ENCODE measurements at regions not wholly inside any gene's neighbourhood (a gene's known extent, or its start where the extent isn't known, plus 50 kb on each side); places are given as distances from the start of the nearest gene placed in this dataset.
"Not testable (repeated sequence)": the region's sequence is repeated elsewhere in the genome, so short reads cannot be mapped to it uniquely, and the experiment has no call there.

- in situ Hi-C loops (cut with HindIII; ENCODE audit: low sequenced_read_pairs), result not testable (repeated sequence)
Measured at GRCh38 chr18:79592684-79593083, 86.9 kb upstream of the CTDP1 start.

GRCh38 chr18:79595876-79596374 is 83.7 kb upstream of the CTDP1 start:
- in situ Hi-C loops (cut with HindIII; ENCODE audit: low sequenced_read_pairs), result no loop called here

- in situ Hi-C loops (cut with HindIII; ENCODE audit: low sequenced_read_pairs), result no loop called here
Measured at GRCh38 chr18:79596446-79597175, 83.0 kb upstream of the CTDP1 start.

GRCh38 chr18:79597176-79597830 is 82.3 kb upstream of the CTDP1 start:
- in situ Hi-C loops (cut with HindIII; ENCODE audit: low sequenced_read_pairs), result no loop called here

- in situ Hi-C loops (cut with HindIII; ENCODE audit: low sequenced_read_pairs), result no loop called here
Measured at GRCh38 chr18:79597831-79598632, 81.6 kb upstream of the CTDP1 start.

- in situ Hi-C loops (cut with HindIII; ENCODE audit: low sequenced_read_pairs), result no loop called here
Measured at GRCh38 chr18:79598633-79599175, 80.9 kb upstream of the CTDP1 start.

- in situ Hi-C loops (cut with HindIII; ENCODE audit: low sequenced_read_pairs), result no loop called here
Measured at GRCh38 chr18:79599441-79599931, 80.1 kb upstream of the CTDP1 start.

GRCh38 chr18:79600141-79600540 is 79.5 kb upstream of the CTDP1 start:
- in situ Hi-C loops (cut with HindIII; ENCODE audit: low sequenced_read_pairs), result no loop called here

- in situ Hi-C loops (cut with HindIII; ENCODE audit: low sequenced_read_pairs), result no loop called here
Measured at GRCh38 chr18:79600596-79600995, 79.0 kb upstream of the CTDP1 start.

- in situ Hi-C loops (cut with HindIII; ENCODE audit: low sequenced_read_pairs), result no loop called here
Measured at GRCh38 chr18:79601234-79601633, 78.4 kb upstream of the CTDP1 start.

GRCh38 chr18:79603321-79604204 is 76.0 kb upstream of the CTDP1 start:
- in situ Hi-C loops (cut with HindIII; ENCODE audit: low sequenced_read_pairs), result no loop called here

GRCh38 chr18:79604205-79604912 is 75.2 kb upstream of the CTDP1 start:
- in situ Hi-C loops (cut with HindIII; ENCODE audit: low sequenced_read_pairs), result no loop called here

- in situ Hi-C loops (cut with HindIII; ENCODE audit: low sequenced_read_pairs), result loop anchor here (5.0 kb wide), 1 partner anchor 42 kb away; no protein-coding TSS in a partner anchor
Measured at GRCh38 chr18:79604913-79605880, 74.4 kb upstream of the CTDP1 start.

- in situ Hi-C loops (cut with HindIII; ENCODE audit: low sequenced_read_pairs), result loop anchor here (5.0 kb wide), 1 partner anchor 41 kb away; no protein-coding TSS in a partner anchor
Measured at GRCh38 chr18:79606071-79606470, 73.5 kb upstream of the CTDP1 start.

GRCh38 chr18:79606621-79607331 is 72.8 kb upstream of the CTDP1 start:
- in situ Hi-C loops (cut with HindIII; ENCODE audit: low sequenced_read_pairs), result loop anchor here (5.0 kb wide), 1 partner anchor 41 kb away; no protein-coding TSS in a partner anchor

- in situ Hi-C loops (cut with HindIII; ENCODE audit: low sequenced_read_pairs), result loop anchor here (5.0 kb wide), 1 partner anchor 40 kb away; no protein-coding TSS in a partner anchor
Measured at GRCh38 chr18:79607361-79607952, 72.1 kb upstream of the CTDP1 start.

- in situ Hi-C loops (cut with HindIII; ENCODE audit: low sequenced_read_pairs), result loop anchor here (5.0 kb wide), 1 partner anchor 39 kb away; no protein-coding TSS in a partner anchor
Measured at GRCh38 chr18:79608069-79608468, 71.5 kb upstream of the CTDP1 start.

Data from endothelial cell of hepatic sinusoid (primary cell).